Osteocyte (in vitro differentiated cells): ENCODE measurements at regions not wholly inside any gene's neighbourhood (a gene's known extent, or its start where the extent isn't known, plus 50 kb on each side); places are given as distances from the start of the nearest gene placed in this dataset.

Source experiments
- DNase-seq: peaks from one replicate; pipeline ENCODE4 v3.0.0; 2021; ENCODE audit warnings: mixed read lengths; ENCODE audit not compliant: unreplicated experiment; ENCODE audit errors: extremely low spot score
- H3K27ac Mint-ChIP-seq: one replicate; pipeline ENCODE4 v1.8.0; 2021; ENCODE audit warnings: mild to moderate bottlenecking, mixed read lengths; ENCODE audit not compliant: unreplicated experiment
- H3K27me3 Mint-ChIP-seq: one replicate; pipeline ENCODE4 v1.8.0; 2021; ENCODE audit warnings: mixed read lengths; ENCODE audit not compliant: unreplicated experiment
- H3K36me3 Mint-ChIP-seq: one replicate; pipeline ENCODE4 v1.8.0; 2021; ENCODE audit warnings: mixed read lengths; ENCODE audit not compliant: unreplicated experiment
- H3K4me1 Mint-ChIP-seq: one replicate; pipeline ENCODE4 v1.8.0; 2021; ENCODE audit warnings: mixed read lengths; ENCODE audit not compliant: unreplicated experiment
- H3K4me3 Mint-ChIP-seq: one replicate; pipeline ENCODE4 v1.8.0; 2021; ENCODE audit warnings: mild to moderate bottlenecking, moderate library complexity, mixed read lengths; ENCODE audit not compliant: unreplicated experiment
- H3K9me3 Mint-ChIP-seq: one replicate; pipeline ENCODE4 v1.8.0; 2021; ENCODE audit warnings: mixed read lengths; ENCODE audit not compliant: unreplicated experiment
- TF ChIP-seq, protein P1 (sequence below): fragments of 200-600 bp; sonication (generic); IDR thresholded peaks from 2 replicates; pipeline ENCODE4 v1.5.0; 2021; ENCODE audit warnings: antibody characterized with exemption, mild to moderate bottlenecking, moderate library complexity

DNA sequence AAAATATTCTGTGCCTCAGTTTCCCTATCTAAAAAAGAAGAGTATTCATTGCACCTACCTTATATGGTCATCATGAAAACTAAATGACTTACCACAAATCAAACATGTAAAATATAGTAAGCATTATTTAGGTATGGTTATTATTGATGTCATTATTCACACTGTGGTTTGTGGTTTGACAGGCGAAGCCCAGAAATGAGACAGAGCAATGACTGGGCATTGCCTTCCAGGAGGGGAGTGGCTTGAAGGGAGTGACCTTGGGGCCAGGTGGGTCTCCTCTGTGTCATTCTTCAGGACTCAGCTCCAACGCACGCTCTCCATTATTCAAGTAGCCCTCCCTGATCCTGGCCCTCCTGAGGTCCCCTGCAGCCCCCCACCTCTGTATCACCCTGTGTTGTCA, 133.7 kb downstream of the DMRTA2 start:
- Mint-ChIP-seq H3K27me3 (no peaks in the 10 kb centered on the region), H3K9me3 (peaks cover 29% of the 10 kb centered on the region), H3K4me3 (no peak overlapping the region), H3K4me1 (no peaks in the 10 kb centered on the region), H3K36me3 (no peaks in the 10 kb centered on the region), H3K27ac (no peak overlapping the region)
- no peak for DNase-seq
- TF ChIP-seq, protein P1, sequence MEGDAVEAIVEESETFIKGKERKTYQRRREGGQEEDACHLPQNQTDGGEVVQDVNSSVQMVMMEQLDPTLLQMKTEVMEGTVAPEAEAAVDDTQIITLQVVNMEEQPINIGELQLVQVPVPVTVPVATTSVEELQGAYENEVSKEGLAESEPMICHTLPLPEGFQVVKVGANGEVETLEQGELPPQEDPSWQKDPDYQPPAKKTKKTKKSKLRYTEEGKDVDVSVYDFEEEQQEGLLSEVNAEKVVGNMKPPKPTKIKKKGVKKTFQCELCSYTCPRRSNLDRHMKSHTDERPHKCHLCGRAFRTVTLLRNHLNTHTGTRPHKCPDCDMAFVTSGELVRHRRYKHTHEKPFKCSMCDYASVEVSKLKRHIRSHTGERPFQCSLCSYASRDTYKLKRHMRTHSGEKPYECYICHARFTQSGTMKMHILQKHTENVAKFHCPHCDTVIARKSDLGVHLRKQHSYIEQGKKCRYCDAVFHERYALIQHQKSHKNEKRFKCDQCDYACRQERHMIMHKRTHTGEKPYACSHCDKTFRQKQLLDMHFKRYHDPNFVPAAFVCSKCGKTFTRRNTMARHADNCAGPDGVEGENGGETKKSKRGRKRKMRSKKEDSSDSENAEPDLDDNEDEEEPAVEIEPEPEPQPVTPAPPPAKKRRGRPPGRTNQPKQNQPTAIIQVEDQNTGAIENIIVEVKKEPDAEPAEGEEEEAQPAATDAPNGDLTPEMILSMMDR = no peak

DNA sequence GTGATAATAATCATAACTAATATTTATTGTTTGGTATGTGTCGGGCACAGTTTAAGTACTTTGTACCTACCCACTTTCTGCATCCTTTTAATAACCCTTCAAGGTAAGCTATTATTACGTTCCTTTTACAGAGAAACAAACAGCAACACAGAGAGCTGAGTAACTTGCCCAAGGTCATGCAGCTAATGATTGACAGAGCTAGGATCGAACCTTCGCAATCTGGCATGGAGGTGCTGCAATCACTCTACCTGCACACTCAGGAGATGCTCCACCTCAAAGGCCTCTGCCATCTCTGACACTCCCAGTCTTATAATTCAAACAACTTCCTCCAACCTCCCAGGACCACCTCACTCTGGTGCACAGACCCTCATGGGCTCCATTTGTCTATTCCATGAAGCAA, 137.2 kb downstream of the DMRTA2 start:
- Mint-ChIP-seq H3K36me3 (no peaks in the 10 kb centered on the region), H3K27ac (no peak overlapping the region), H3K4me3 (no peak overlapping the region), H3K27me3 (no peaks in the 10 kb centered on the region), H3K9me3 (peaks cover 26% of the 10 kb centered on the region), H3K4me1 (no peaks in the 10 kb centered on the region)
- TF ChIP-seq, protein P1 = no peak
- DNase-seq = no peak

DNA sequence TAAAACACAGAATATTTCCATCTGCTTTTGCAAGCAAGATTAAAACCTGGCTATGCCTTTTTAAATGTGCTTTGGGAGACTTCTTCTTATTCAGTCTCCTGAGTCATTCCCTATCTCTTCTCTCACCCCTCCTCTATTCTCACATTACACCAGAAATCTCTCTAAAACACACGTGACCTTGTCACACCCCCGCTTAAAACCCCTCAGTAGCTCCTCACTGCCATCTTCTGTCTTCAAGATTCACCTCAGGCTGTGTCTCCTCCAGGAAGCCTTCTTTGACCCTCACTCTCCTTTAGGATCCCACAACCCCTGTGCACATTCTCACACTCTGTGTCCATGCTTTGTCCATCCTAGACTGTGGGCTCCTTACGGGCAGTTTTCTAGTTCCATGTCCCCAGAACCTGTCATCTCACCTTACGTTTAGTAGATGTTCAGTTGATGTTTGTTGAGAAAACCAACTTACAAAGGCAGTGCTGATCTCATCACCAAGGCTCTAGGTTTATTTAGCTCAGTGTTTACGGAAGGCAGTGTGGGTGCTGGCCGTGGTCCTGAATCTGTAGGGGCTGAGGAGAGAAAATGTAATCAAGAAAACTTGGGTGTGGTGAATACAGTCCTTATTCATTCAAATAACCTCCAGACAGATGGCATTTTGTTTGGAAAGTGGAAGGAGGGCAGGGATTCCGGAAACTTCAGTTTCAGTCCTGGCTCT, 143.5 kb downstream of the DMRTA2 start:
- no peaks in the 10 kb centered on the region for H3K36me3 Mint-ChIP-seq
- no peak overlapping the region for H3K27ac Mint-ChIP-seq
- TF ChIP-seq, protein P1 = no peak
- no peak overlapping the region for H3K4me3 Mint-ChIP-seq
- H3K27me3 Mint-ChIP-seq = no peaks in the 10 kb centered on the region
- peaks cover 18% of the 10 kb centered on the region for H3K9me3 Mint-ChIP-seq
- H3K4me1 Mint-ChIP-seq = no peaks in the 10 kb centered on the region
- no peak for DNase-seq

DNA sequence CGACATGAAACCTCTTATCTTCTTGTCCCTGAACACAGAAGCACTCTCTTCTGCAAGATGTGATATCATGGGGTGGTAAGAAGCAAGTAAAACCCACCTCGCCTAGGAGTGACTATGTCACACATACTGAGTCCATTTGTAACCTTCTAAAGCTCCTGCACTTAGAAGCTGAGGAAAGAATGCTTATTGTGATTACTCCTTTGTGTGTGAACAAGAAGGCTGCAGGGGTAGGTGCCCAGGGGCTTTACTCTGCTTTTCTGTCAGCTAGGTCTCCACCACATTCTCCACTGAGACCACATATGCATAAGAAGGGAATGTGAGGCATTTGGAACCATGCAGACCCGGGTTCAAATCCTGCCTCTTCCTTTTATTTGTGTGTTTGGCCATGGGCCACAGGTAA, 144.3 kb downstream of the DMRTA2 start:
- Mint-ChIP-seq H3K27ac (no peak overlapping the region), H3K9me3 (peaks cover 18% of the 10 kb centered on the region), H3K36me3 (no peaks in the 10 kb centered on the region), H3K4me1 (no peaks in the 10 kb centered on the region), H3K4me3 (no peak overlapping the region), H3K27me3 (no peaks in the 10 kb centered on the region)
- TF ChIP-seq, protein P1 = no peak
- DNase-seq = no peak

DNA sequence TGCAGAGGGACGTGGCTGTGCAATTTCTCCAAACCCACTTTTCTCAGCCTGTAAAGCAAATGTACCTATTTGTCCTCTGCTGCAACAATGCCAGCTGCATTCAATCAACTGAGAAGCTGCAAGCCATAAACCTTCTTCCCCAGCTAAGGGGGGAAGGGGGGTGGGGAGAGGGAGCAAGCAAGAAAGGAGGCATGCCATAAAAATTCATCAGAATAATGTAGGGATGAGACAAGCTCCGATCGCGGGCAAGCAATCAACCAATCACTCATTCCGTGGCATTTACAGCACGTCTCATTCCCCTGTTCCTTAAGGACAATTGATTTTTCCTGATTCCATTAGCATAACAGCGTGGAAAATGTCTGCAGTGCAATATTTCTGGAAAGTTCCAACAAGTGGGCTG, 144.8 kb downstream of the DMRTA2 start:
- DNase-seq = no peak
- Mint-ChIP-seq H3K27me3 (no peaks in the 10 kb centered on the region), H3K4me3 (no peak overlapping the region), H3K9me3 (peaks cover 18% of the 10 kb centered on the region), H3K36me3 (no peaks in the 10 kb centered on the region), H3K27ac (no peak overlapping the region), H3K4me1 (no peaks in the 10 kb centered on the region)
- TF ChIP-seq, protein P1 = no peak
